ENCODE measurements at regions not wholly inside any gene's neighbourhood (a gene's known extent, or its start where the extent isn't known, plus 50 kb on each side); places are given as distances from the start of the nearest gene placed in this dataset.

DNA sequence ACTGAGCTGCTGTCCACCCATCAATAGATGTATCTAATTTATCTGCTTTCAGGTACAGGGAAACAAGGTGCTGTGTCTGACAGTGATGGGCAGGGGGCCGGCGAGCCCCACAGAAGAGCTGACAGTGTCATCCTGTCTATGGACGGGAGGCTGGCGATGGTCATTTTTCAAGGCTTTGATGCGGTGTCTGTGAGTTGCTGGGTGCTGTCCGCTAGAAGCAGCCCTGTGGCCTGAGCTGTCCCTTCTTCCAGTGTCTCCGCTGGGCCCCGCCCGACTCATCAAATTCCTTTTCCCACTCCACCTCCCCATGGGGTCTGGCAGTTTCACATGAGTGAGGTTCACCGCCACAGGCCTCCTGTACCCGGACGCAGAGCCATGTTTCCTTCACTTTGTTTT lies 161.4 kb upstream of the PMEPA1 start:
- Histone ChIP-seq H3K4me2 (ENCODE audit: low read depth, low read length, poor library complexity, severe bottlenecking) (no peak overlapping the region), H3K36me3 (ENCODE audit: insufficient read depth, low read length) (no peaks in the 10 kb centered on the region), H3K4me3 (ENCODE audit: low read length, poor library complexity, severe bottlenecking) (no peak overlapping the region), H4K20me1 (ENCODE audit: insufficient read depth, low read length, poor library complexity, severe bottlenecking) (no peaks in the 10 kb centered on the region), H3K9me2 (replicated peaks; ENCODE audit: low read depth, low read length) (no peaks in the 10 kb centered on the region), H3K79me2 (ENCODE audit: insufficient read depth, low read length) (no peaks in the 10 kb centered on the region), H2AFZ (ENCODE audit: low read length) (no peak overlapping the region), H3K9me3 (ENCODE audit: insufficient read depth, low read depth, low read length) (no peaks in the 10 kb centered on the region), H3F3A (ENCODE audit: low read depth) (no peaks in the 10 kb centered on the region), H3K9ac (ENCODE audit: low read depth, low read length, poor library complexity, severe bottlenecking) (no peak overlapping the region), H3K27me3 (ENCODE audit: insufficient read depth, low read length, poor library complexity, severe bottlenecking) (no peaks in the 10 kb centered on the region), H3K4me1 (ENCODE audit: insufficient read depth, low read length, poor library complexity, severe bottlenecking) (no peaks in the 10 kb centered on the region)
- TF ChIP-seq, protein P1, sequence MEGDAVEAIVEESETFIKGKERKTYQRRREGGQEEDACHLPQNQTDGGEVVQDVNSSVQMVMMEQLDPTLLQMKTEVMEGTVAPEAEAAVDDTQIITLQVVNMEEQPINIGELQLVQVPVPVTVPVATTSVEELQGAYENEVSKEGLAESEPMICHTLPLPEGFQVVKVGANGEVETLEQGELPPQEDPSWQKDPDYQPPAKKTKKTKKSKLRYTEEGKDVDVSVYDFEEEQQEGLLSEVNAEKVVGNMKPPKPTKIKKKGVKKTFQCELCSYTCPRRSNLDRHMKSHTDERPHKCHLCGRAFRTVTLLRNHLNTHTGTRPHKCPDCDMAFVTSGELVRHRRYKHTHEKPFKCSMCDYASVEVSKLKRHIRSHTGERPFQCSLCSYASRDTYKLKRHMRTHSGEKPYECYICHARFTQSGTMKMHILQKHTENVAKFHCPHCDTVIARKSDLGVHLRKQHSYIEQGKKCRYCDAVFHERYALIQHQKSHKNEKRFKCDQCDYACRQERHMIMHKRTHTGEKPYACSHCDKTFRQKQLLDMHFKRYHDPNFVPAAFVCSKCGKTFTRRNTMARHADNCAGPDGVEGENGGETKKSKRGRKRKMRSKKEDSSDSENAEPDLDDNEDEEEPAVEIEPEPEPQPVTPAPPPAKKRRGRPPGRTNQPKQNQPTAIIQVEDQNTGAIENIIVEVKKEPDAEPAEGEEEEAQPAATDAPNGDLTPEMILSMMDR (conservative IDR thresholded peaks at IDR 0.05; ENCODE audit: low read length): no peak
- TF ChIP-seq EZH2phosphoT487 (IDR thresholded peaks at IDR 0.05; ENCODE audit: borderline replicate concordance): no peak

DNA sequence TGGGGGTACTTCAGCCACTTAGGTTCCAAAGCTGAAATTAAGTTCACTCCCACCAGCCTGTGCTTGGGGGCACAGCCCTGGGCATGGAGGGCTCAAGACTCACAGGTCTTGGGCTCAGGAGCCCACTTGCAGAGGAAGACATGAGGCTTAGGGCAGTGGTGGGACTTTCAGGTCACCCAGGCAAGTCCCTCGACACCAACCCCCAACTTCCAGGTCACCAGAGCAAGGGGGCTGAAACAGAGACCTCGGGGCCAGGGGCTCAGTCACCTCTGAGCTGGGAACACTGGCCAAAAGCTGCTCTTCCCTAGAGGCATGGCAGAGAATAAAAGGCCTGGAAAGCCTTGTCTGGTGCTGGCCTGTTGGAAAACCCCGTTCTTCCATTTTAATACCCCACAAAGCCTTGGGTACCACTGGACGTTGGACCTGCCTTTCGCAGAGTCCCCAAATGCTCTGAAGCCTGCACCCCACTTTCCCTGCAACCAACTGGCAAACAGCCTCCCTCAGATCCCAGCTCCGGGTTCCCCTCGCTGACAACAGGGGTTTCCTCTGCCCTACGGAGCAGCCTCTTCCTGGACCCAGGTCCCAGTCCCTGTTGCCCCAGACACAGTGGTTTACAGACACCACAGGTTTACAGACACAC lies 160.9 kb upstream of the PMEPA1 start:
- H3K79me2 ChIP-seq (ENCODE audit: insufficient read depth, low read length): no peaks in the 10 kb centered on the region
- no peak overlapping the region for H2AFZ ChIP-seq (ENCODE audit: low read length)
- H3K4me2 ChIP-seq (ENCODE audit: low read depth, low read length, poor library complexity, severe bottlenecking): no peak overlapping the region
- H3K9me3 ChIP-seq (ENCODE audit: insufficient read depth, low read depth, low read length): no peaks in the 10 kb centered on the region
- H3K9ac ChIP-seq (ENCODE audit: low read depth, low read length, poor library complexity, severe bottlenecking): no peak overlapping the region
- no peaks in the 10 kb centered on the region for H4K20me1 ChIP-seq (ENCODE audit: insufficient read depth, low read length, poor library complexity, severe bottlenecking)
- no peaks in the 10 kb centered on the region for H3K4me1 ChIP-seq (ENCODE audit: insufficient read depth, low read length, poor library complexity, severe bottlenecking)
- H3K36me3 ChIP-seq (ENCODE audit: insufficient read depth, low read length): no peaks in the 10 kb centered on the region
- TF ChIP-seq, protein P1 (conservative IDR thresholded peaks at IDR 0.05; ENCODE audit: low read length): no peak
- TF ChIP-seq EZH2phosphoT487 (IDR thresholded peaks at IDR 0.05; ENCODE audit: borderline replicate concordance): no peak
- H3K9me2 ChIP-seq (replicated peaks; ENCODE audit: low read depth, low read length): no peaks in the 10 kb centered on the region
- no peaks in the 10 kb centered on the region for H3K27me3 ChIP-seq (ENCODE audit: insufficient read depth, low read length, poor library complexity, severe bottlenecking)
- H3K4me3 ChIP-seq (ENCODE audit: low read length, poor library complexity, severe bottlenecking): no peak overlapping the region
- H3F3A ChIP-seq (ENCODE audit: low read depth): no peaks in the 10 kb centered on the region

DNA sequence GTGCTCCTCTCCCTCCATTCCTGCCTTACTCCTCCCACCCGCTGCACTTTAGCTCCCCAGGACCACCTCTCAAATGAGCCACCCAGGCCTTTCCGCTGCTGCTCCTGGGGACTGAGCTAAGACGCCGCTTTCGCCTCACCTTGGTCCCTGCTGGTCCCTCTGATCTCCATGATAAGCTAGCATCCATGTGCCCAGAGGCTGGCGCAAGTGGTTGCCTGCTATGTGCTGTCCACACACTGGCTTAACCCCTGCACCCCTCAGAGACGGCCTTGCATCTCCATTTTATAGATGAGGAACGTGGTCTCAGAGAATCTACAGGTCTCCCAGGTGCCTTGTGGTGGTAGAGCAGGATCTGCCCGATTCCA lies 160.1 kb upstream of the PMEPA1 start:
- Histone ChIP-seq H3K4me2 (ENCODE audit: low read depth, low read length, poor library complexity, severe bottlenecking) (no peak overlapping the region), H3K27me3 (ENCODE audit: insufficient read depth, low read length, poor library complexity, severe bottlenecking) (no peaks in the 10 kb centered on the region), H3K79me2 (ENCODE audit: insufficient read depth, low read length) (no peaks in the 10 kb centered on the region), H3F3A (ENCODE audit: low read depth) (no peaks in the 10 kb centered on the region), H3K9ac (ENCODE audit: low read depth, low read length, poor library complexity, severe bottlenecking) (no peak overlapping the region), H3K36me3 (ENCODE audit: insufficient read depth, low read length) (no peaks in the 10 kb centered on the region), H2AFZ (ENCODE audit: low read length) (no peak overlapping the region), H4K20me1 (ENCODE audit: insufficient read depth, low read length, poor library complexity, severe bottlenecking) (no peaks in the 10 kb centered on the region), H3K4me3 (ENCODE audit: low read length, poor library complexity, severe bottlenecking) (no peak overlapping the region), H3K9me3 (ENCODE audit: insufficient read depth, low read depth, low read length) (no peaks in the 10 kb centered on the region), H3K4me1 (ENCODE audit: insufficient read depth, low read length, poor library complexity, severe bottlenecking) (no peaks in the 10 kb centered on the region), H3K9me2 (replicated peaks; ENCODE audit: low read depth, low read length) (no peaks in the 10 kb centered on the region)
- no peak for TF ChIP-seq EZH2phosphoT487 (IDR thresholded peaks at IDR 0.05; ENCODE audit: borderline replicate concordance)
- TF ChIP-seq, protein P1 (conservative IDR thresholded peaks at IDR 0.05; ENCODE audit: low read length): no peak
